ENCODE measurements at regions not wholly inside any gene's neighbourhood (a gene's known extent, or its start where the extent isn't known, plus 50 kb on each side); places are given as distances from the start of the nearest gene placed in this dataset.

DNA sequence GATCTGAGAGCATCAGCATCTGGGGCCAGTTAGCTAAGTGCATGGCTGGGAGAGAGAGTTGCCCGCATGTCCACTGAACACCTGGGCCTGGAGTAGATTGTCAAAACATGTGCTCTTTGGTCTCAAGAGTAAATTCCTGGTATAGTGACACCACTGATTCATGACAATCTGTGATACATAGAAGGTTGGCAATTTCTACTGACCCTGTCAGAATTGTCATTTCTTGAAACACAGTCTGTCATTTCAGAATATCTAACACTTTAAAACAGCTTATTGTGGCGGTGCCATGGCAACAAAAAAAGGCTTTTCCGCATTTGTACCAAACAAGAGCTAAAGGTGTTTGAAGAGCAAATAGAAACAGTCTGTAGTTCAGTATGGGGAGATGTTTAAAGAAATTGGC lies 186.4 kb upstream of the FAM78B start:
- Histone ChIP-seq H3K27me3 (ENCODE audit: insufficient read depth, poor library complexity, severe bottlenecking) (no peaks in the 10 kb centered on the region), H3K4me3 (replicated peaks; ENCODE audit: insufficient read depth, low read length) (no peak overlapping the region), H3K27ac (replicated peaks) (no peak overlapping the region)
- no peak for DNase-seq (ENCODE audit: low read depth in 1 of 2, low spot score in 1 of 2)
- TF ChIP-seq POLR2AphosphoS5 (IDR thresholded peaks at IDR 0.05; ENCODE audit: low read depth), result no peak
- TF ChIP-seq CTCF (IDR thresholded peaks at IDR 0.05; ENCODE audit: insufficient read depth, low read length), result no peak
- no peak for TF ChIP-seq REST (IDR thresholded peaks at IDR 0.05; ENCODE audit: insufficient replicate concordance, low read depth)
- TF ChIP-seq SPI1 (IDR thresholded peaks at IDR 0.05; ENCODE audit: borderline replicate concordance, low read depth), result no peak
- no peak for TF ChIP-seq GABPA (IDR thresholded peaks at IDR 0.05; ENCODE audit: low read depth)

GRCh38 chr1:166354406-166354805 lies 187.6 kb upstream of the FAM78B start:
- DNase-seq (ENCODE audit: low read depth in 1 of 2, low spot score in 1 of 2), result no peak
- TF ChIP-seq CTCF (IDR thresholded peaks at IDR 0.05; ENCODE audit: insufficient read depth, low read length), result no peak
- TF ChIP-seq GABPA (IDR thresholded peaks at IDR 0.05; ENCODE audit: low read depth), result no peak
- no peak for TF ChIP-seq POLR2AphosphoS5 (IDR thresholded peaks at IDR 0.05; ENCODE audit: low read depth)
- TF ChIP-seq SPI1 (IDR thresholded peaks at IDR 0.05; ENCODE audit: borderline replicate concordance, low read depth), result no peak
- TF ChIP-seq REST (IDR thresholded peaks at IDR 0.05; ENCODE audit: insufficient replicate concordance, low read depth), result no peak
- no peaks in the 10 kb centered on the region for H3K27me3 ChIP-seq (ENCODE audit: insufficient read depth, poor library complexity, severe bottlenecking)
- H3K4me3 ChIP-seq (replicated peaks; ENCODE audit: insufficient read depth, low read length), result no peak overlapping the region
- no peak overlapping the region for H3K27ac ChIP-seq (replicated peaks)

GRCh38 chr1:166365081-166365480 lies 198.3 kb upstream of the FAM78B start:
- no peak for DNase-seq (ENCODE audit: low read depth in 1 of 2, low spot score in 1 of 2)
- Histone ChIP-seq H3K27me3 (ENCODE audit: insufficient read depth, poor library complexity, severe bottlenecking) (no peaks in the 10 kb centered on the region), H3K4me3 (replicated peaks; ENCODE audit: insufficient read depth, low read length) (no peak overlapping the region), H3K27ac (replicated peaks) (no peak overlapping the region)
- TF ChIP-seq CTCF (IDR thresholded peaks at IDR 0.05; ENCODE audit: insufficient read depth, low read length) (no peak), GABPA (IDR thresholded peaks at IDR 0.05; ENCODE audit: low read depth) (no peak), SPI1 (IDR thresholded peaks at IDR 0.05; ENCODE audit: borderline replicate concordance, low read depth) (no peak), POLR2AphosphoS5 (IDR thresholded peaks at IDR 0.05; ENCODE audit: low read depth) (no peak), REST (IDR thresholded peaks at IDR 0.05; ENCODE audit: insufficient replicate concordance, low read depth) (no peak)
